ENCODE measurements at regions not wholly inside any gene's neighbourhood (a gene's known extent, or its start where the extent isn't known, plus 50 kb on each side); places are given as distances from the start of the nearest gene placed in this dataset.

GRCh38 chr15:67897646-67898339, 57.9 kb upstream of the RNU6-1 start:
- TF ChIP-seq CTCF (IDR thresholded peaks at IDR 0.05) (no peak), SMAD3 (CRISPR knock-in tag; IDR thresholded peaks at IDR 0.05; ENCODE audit: borderline replicate concordance) (no peak), IRF1 (CRISPR knock-in tag; IDR thresholded peaks at IDR 0.05) (no peak), MLX (CRISPR knock-in tag; IDR thresholded peaks at IDR 0.05) (no peak), ZBTB43 (CRISPR knock-in tag; IDR thresholded peaks at IDR 0.05) (no peak), STAT6 (CRISPR knock-in tag; conservative IDR thresholded peaks at IDR 0.05; ENCODE audit: low read depth) (no peak), ATF3 (CRISPR knock-in tag; conservative IDR thresholded peaks at IDR 0.05) (no peak), NFE2L1 (CRISPR knock-in tag; IDR thresholded peaks at IDR 0.05) (no peak), ATF2 (CRISPR knock-in tag; IDR thresholded peaks at IDR 0.05; ENCODE audit: borderline replicate concordance, low read depth) (no peak), ZNF532 (CRISPR knock-in tag; IDR thresholded peaks at IDR 0.05; ENCODE audit: borderline replicate concordance) (no peak)

Data from WTC11 (cell line).